ENCODE measurements at regions not wholly inside any gene's neighbourhood (a gene's known extent, or its start where the extent isn't known, plus 50 kb on each side); places are given as distances from the start of the nearest gene placed in this dataset.

DNA sequence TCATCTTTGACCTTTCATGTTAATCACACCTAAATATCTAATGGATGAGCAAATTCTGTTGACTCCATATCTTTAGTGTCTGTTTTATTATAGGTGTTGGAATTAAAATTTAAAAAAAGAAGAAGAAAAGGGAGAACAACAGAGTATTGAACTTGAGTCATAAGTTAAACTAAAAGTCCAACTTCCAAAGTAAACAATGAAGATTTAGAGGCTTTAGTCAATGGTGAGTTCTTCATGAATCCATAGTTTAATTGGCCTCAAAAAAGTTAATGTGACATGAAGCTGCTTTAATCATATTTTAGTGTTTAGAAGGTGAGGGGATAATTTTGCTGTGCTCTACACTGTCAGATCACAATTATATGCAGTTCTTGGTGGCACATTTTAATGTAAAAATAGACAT is 288.2 kb upstream of the RORA start:
- TF ChIP-seq, protein P1, sequence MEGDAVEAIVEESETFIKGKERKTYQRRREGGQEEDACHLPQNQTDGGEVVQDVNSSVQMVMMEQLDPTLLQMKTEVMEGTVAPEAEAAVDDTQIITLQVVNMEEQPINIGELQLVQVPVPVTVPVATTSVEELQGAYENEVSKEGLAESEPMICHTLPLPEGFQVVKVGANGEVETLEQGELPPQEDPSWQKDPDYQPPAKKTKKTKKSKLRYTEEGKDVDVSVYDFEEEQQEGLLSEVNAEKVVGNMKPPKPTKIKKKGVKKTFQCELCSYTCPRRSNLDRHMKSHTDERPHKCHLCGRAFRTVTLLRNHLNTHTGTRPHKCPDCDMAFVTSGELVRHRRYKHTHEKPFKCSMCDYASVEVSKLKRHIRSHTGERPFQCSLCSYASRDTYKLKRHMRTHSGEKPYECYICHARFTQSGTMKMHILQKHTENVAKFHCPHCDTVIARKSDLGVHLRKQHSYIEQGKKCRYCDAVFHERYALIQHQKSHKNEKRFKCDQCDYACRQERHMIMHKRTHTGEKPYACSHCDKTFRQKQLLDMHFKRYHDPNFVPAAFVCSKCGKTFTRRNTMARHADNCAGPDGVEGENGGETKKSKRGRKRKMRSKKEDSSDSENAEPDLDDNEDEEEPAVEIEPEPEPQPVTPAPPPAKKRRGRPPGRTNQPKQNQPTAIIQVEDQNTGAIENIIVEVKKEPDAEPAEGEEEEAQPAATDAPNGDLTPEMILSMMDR (IDR thresholded peaks at IDR 0.05; ENCODE audit: low read depth, low read length) = no peak
- no peak for TF ChIP-seq EZH2phosphoT487 (IDR thresholded peaks at IDR 0.05; ENCODE audit: low read depth)

Data from OCI-LY3 (cell line).